GM12878 (cell line): ENCODE measurements at regions not wholly inside any gene's neighbourhood (a gene's known extent, or its start where the extent isn't known, plus 50 kb on each side); places are given as distances from the start of the nearest gene placed in this dataset.

Experiments
- ATAC-seq: fragments of 200-7000 bp; cut with Tn5 transposase; 3 replicates; pipeline ENCODE4 v1.9.1; 2020; ENCODE audit warnings: mild to moderate bottlenecking, moderate library complexity
- BruUV-seq: library from RNA; stranded (reverse); fragments of 400-500 nt; replicated peaks from 2 replicates; lab custom pipeline; 2021; lab: Mats Ljungman, UMichigan
- CTCF ChIA-PET: fragments of 300-600 bp; sonication (Branson Sonifier 250); formaldehyde crosslinking; extraction: SDS; loops from one replicate; lab custom pipeline; 2021; ENCODE audit warnings: inconsistent platforms; lab: Yijun Ruan, JAX
- POLR2A ChIA-PET: fragments of 350-600 bp; formaldehyde crosslinking; extraction: SDS; loops from one replicate; lab custom pipeline; 2021; ENCODE audit warnings: inconsistent platforms; lab: Charles Lee
- RAD21 ChIA-PET: fragments of 300-600 bp; sonication (Branson Sonifier 250); formaldehyde crosslinking; loops from one replicate; lab custom pipeline; 2023; ENCODE audit warnings: antibody characterized with exemption; ENCODE audit not compliant: unreplicated experiment; lab: Charles Lee
- SMC1A ChIA-PET: fragments of 300-600 bp; sonication (Branson Sonifier 250); formaldehyde crosslinking; loops from one replicate; lab custom pipeline; 2023; ENCODE audit not compliant: unreplicated experiment, uncharacterized antibody; lab: Charles Lee
- DNase-seq: peaks from one replicate; pipeline ENCODE4 v3.0.0-alpha.2; 2011; ENCODE audit warnings: low read depth, low spot score
- FAIRE-seq: peaks from 3 replicates; lab custom pipeline; 2011; peaks lifted over from hg19 to GRCh38; lab: Jason Lieb, UNC
- H2AFZ ChIP-seq: 2 replicates; pipeline ENCODE4 v1.6.0; 2011; ENCODE audit warnings: low read depth, low read length, control low read depth; ENCODE audit not compliant: control insufficient read depth
- H3K27ac ChIP-seq: 2 replicates; pipeline ENCODE4 v1.5.1; 2011; ENCODE audit warnings: control low read depth; ENCODE audit not compliant: control insufficient read depth, insufficient read depth
- H3K27me3 ChIP-seq, 2 experiments: replicated peaks in 1 of 2; 2 replicates each; pipeline versions ENCODE4 v1.6.0 to v1.6.1; 2011; ENCODE audit warnings: low read length in 1 of 2; ENCODE audit not compliant: control insufficient read depth in 2 of 2, insufficient read depth in 2 of 2
- H3K36me3 ChIP-seq, 2 experiments: 2 replicates each; pipeline ENCODE4 v1.5.1; 2011; ENCODE audit warnings: low read length in 1 of 2; ENCODE audit not compliant: control insufficient read depth in 2 of 2, insufficient read depth in 2 of 2
- H3K4me1 ChIP-seq: 2 replicates; pipeline ENCODE4 v1.6.1; 2011; ENCODE audit warnings: mild to moderate bottlenecking, low read length, moderate library complexity, mixed read lengths; ENCODE audit not compliant: control insufficient read depth, insufficient read depth
- H3K4me2 ChIP-seq: 2 replicates; pipeline ENCODE4 v1.6.0; 2011; ENCODE audit warnings: control low read depth; ENCODE audit not compliant: control insufficient read depth, insufficient read depth
- H3K4me3 ChIP-seq: fragments of 200-600 bp; sonication (generic); 2 replicates; pipeline ENCODE4 v1.5.1; 2016
- H3K79me2 ChIP-seq: 2 replicates; pipeline ENCODE4 v1.6.0; 2011; ENCODE audit warnings: low read length; ENCODE audit not compliant: control insufficient read depth, insufficient read depth
- H3K9ac ChIP-seq: 2 replicates; pipeline ENCODE4 v1.8.0; 2011; ENCODE audit warnings: low read length, control low read depth, mixed read lengths; ENCODE audit not compliant: control insufficient read depth, insufficient read depth
- H3K9me3 ChIP-seq: replicated peaks from 3 replicates; pipeline ENCODE4 v1.5.1; 2011; ENCODE audit warnings: mild to moderate bottlenecking, low read length; ENCODE audit not compliant: control insufficient read depth, insufficient read depth
- H4K20me1 ChIP-seq: 2 replicates; pipeline ENCODE4 v1.6.0; 2011; ENCODE audit not compliant: control insufficient read depth, insufficient read depth
- CREB1 ChIP-seq: IDR thresholded peaks from 2 replicates; pipeline ENCODE4 v1.6.1; 2012; ENCODE audit warnings: low read depth, mild to moderate bottlenecking, inconsistent platforms
- EP300 ChIP-seq, 2 experiments: fragments of 150-350 bp in 1 of 2; IDR thresholded peaks; 2 replicates each; pipeline ENCODE4 v1.6.1; 2011 to 2012; ENCODE audit warnings: low read depth in 2 of 2, low read length in 2 of 2, borderline replicate concordance in 1 of 2, improper control_type of control experiment in 1 of 2, inconsistent platforms in 1 of 2; ENCODE audit not compliant: control insufficient read depth in 1 of 2
- FOXK2 ChIP-seq: fragments of 450-650 bp; IDR thresholded peaks from 2 replicates; pipeline ENCODE4 v1.6.1; 2017; ENCODE audit warnings: mild to moderate bottlenecking, moderate library complexity
- IRF4 ChIP-seq: IDR thresholded peaks from 2 replicates; pipeline ENCODE4 v1.6.1; 2011; ENCODE audit warnings: low read depth, low read length
- JUND ChIP-seq: IDR thresholded peaks from 2 replicates; pipeline ENCODE4 v1.6.1; 2012; ENCODE audit warnings: low read depth, mild to moderate bottlenecking, low read length, improper control_type of control experiment, moderate library complexity
- NFYA ChIP-seq: IDR thresholded peaks from 2 replicates; pipeline ENCODE4 v1.6.1; 2011; ENCODE audit warnings: low read depth, mild to moderate bottlenecking, low read length, improper control_type of control experiment, borderline replicate concordance
- PAX8 ChIP-seq: fragments of 450-650 bp; IDR thresholded peaks from 2 replicates; pipeline ENCODE4 v1.6.1; 2017; ENCODE audit warnings: mild to moderate bottlenecking, moderate library complexity
- RELA ChIP-seq: fragments of 450-650 bp; IDR thresholded peaks from 2 replicates; pipeline ENCODE4 v1.8.0; 2014; ENCODE audit warnings: borderline replicate concordance; ENCODE audit not compliant: partially characterized antibody
- SRF ChIP-seq, 2 experiments: IDR thresholded peaks; 2 replicates each; pipeline ENCODE4 v1.6.1; 2011; ENCODE audit warnings: low read depth in 2 of 2, low read length in 2 of 2, mild to moderate bottlenecking in 1 of 2, moderate library complexity in 1 of 2
- WGBS: methylation state at CpG from one replicate; pipeline ENCODE4 v1.1.6; 2016; ENCODE audit warnings: low lambda C conversion rate; ENCODE audit not compliant: insufficient replicate concordance, insufficient coverage; ENCODE audit errors: missing lambda C conversion rate; 5-methylcytosine and 5-hydroxymethylcytosine counted together
- in situ Hi-C: fragments of 300-500 bp; cut with MboI; formaldehyde crosslinking; loops from 9 replicates; pipeline ENCODE4 v1.14.3; 2018; ENCODE audit warnings: mixed read lengths
- intact Hi-C: fragments of 100-400 bp; cut with micrococcal nuclease; formaldehyde crosslinking; loops from one replicate; pipeline ENCODE4 v1.14.2; 2022; ENCODE audit not compliant: unreplicated experiment
- TF ChIP-seq, protein P1 (sequence below): IDR thresholded peaks from 2 replicates; pipeline ENCODE4 v1.6.1; 2011; ENCODE audit warnings: low read depth, low read length, improper control_type of control experiment, borderline replicate concordance
- TF ChIP-seq, protein P2 (sequence below): fragments of 450-650 bp; IDR thresholded peaks from 2 replicates; pipeline ENCODE4 v1.6.1; 2016; ENCODE audit warnings: mild to moderate bottlenecking
- TF ChIP-seq, protein P3 (sequence below): fragments of 450-650 bp; formaldehyde crosslinking; IDR thresholded peaks from 2 replicates; pipeline ENCODE4 v1.4.0; 2020; ENCODE audit warnings: mild to moderate bottlenecking, moderate library complexity
- TF ChIP-seq, protein P4 (sequence below): fragments of 450-650 bp; IDR thresholded peaks from 2 replicates; pipeline ENCODE4 v1.6.1; 2017; ENCODE audit warnings: low read depth, mild to moderate bottlenecking, moderate library complexity
- TF ChIP-seq, protein P5 (sequence below): fragments of 450-650 bp; IDR thresholded peaks from 2 replicates; pipeline ENCODE4 v1.6.1; 2014; ENCODE audit warnings: mild to moderate bottlenecking

DNA sequence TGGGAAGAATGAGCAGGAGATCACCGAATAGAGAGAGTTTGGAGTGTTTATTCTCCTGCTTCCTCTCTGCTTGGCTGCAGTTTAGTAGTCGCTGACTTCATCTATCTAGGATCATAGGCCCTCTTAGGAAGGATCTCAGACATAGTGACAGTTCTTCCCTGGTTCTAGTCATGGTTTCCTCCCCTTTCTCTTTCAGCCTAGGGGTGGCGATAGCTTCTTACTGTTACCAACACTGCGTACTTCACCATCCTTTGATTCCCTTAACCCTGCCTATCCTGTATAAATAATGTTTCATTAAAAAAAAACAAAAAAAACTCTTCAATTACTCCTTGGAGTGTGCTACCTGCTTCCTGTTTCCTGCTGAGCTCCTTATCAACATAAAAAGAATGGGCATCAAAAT is 103.8 kb downstream of the DDX53 start:
- DNase-seq, result no peak
- no peak for FAIRE-seq
- WGBS, result 37% methylated on average over 4 of the region's 4 CpGs
- Histone ChIP-seq H3K27me3 (no peaks in the 10 kb centered on the region), H3K4me3 (no peak overlapping the region), H3K27ac (no peak overlapping the region), H4K20me1 (no peaks in the 10 kb centered on the region), H3K79me2 (no peaks in the 10 kb centered on the region), H3K4me2 (no peak overlapping the region), H3K4me1 (no peaks in the 10 kb centered on the region), H3K9me3 (no peaks in the 10 kb centered on the region), H2AFZ (no peak overlapping the region), H3K36me3 (no peaks in the 10 kb centered on the region), H3K9ac (no peak overlapping the region)
- ChIA-PET SMC1A (no interaction called here), RAD21 (no interaction called here), CTCF (no interaction called here), POLR2A (no interaction called here)
- intact Hi-C loops, result no loop called here
- no TSS peak for BruUV-seq
- in situ Hi-C loops, result no loop called here
- no peak for ATAC-seq
- TF ChIP-seq, protein P1, sequence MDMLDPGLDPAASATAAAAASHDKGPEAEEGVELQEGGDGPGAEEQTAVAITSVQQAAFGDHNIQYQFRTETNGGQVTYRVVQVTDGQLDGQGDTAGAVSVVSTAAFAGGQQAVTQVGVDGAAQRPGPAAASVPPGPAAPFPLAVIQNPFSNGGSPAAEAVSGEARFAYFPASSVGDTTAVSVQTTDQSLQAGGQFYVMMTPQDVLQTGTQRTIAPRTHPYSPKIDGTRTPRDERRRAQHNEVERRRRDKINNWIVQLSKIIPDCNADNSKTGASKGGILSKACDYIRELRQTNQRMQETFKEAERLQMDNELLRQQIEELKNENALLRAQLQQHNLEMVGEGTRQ, result no peak
- TF ChIP-seq NFYA (no peak), CREB1 (no peak), RELA (no peak), IRF4 (no peak), SRF (IDR thresholded peaks at IDR 0.05; ENCODE audit: low read depth in 2 of 2, low read length in 2 of 2) (no peak), PAX8 (no peak), FOXK2 (no peak), JUND (no peak), EP300 (IDR thresholded peaks at IDR 0.05; ENCODE audit: borderline replicate concordance in 1 of 2, control insufficient read depth in 1 of 2, low read depth in 2 of 2, low read length in 2 of 2) (no peak)
- TF ChIP-seq, protein P2, sequence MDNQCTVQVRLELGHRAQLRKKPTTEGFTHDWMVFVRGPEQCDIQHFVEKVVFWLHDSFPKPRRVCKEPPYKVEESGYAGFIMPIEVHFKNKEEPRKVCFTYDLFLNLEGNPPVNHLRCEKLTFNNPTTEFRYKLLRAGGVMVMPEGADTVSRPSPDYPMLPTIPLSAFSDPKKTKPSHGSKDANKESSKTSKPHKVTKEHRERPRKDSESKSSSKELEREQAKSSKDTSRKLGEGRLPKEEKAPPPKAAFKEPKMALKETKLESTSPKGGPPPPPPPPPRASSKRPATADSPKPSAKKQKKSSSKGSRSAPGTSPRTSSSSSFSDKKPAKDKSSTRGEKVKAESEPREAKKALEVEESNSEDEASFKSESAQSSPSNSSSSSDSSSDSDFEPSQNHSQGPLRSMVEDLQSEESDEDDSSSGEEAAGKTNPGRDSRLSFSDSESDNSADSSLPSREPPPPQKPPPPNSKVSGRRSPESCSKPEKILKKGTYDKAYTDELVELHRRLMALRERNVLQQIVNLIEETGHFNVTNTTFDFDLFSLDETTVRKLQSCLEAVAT, result no peak
- TF ChIP-seq, protein P3, sequence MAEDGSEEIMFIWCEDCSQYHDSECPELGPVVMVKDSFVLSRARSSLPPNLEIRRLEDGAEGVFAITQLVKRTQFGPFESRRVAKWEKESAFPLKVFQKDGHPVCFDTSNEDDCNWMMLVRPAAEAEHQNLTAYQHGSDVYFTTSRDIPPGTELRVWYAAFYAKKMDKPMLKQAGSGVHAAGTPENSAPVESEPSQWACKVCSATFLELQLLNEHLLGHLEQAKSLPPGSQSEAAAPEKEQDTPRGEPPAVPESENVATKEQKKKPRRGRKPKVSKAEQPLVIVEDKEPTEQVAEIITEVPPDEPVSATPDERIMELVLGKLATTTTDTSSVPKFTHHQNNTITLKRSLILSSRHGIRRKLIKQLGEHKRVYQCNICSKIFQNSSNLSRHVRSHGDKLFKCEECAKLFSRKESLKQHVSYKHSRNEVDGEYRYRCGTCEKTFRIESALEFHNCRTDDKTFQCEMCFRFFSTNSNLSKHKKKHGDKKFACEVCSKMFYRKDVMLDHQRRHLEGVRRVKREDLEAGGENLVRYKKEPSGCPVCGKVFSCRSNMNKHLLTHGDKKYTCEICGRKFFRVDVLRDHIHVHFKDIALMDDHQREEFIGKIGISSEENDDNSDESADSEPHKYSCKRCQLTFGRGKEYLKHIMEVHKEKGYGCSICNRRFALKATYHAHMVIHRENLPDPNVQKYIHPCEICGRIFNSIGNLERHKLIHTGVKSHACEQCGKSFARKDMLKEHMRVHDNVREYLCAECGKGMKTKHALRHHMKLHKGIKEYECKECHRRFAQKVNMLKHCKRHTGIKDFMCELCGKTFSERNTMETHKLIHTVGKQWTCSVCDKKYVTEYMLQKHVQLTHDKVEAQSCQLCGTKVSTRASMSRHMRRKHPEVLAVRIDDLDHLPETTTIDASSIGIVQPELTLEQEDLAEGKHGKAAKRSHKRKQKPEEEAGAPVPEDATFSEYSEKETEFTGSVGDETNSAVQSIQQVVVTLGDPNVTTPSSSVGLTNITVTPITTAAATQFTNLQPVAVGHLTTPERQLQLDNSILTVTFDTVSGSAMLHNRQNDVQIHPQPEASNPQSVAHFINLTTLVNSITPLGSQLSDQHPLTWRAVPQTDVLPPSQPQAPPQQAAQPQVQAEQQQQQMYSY (CRISPR knock-in tag), result no peak
- TF ChIP-seq, protein P4, sequence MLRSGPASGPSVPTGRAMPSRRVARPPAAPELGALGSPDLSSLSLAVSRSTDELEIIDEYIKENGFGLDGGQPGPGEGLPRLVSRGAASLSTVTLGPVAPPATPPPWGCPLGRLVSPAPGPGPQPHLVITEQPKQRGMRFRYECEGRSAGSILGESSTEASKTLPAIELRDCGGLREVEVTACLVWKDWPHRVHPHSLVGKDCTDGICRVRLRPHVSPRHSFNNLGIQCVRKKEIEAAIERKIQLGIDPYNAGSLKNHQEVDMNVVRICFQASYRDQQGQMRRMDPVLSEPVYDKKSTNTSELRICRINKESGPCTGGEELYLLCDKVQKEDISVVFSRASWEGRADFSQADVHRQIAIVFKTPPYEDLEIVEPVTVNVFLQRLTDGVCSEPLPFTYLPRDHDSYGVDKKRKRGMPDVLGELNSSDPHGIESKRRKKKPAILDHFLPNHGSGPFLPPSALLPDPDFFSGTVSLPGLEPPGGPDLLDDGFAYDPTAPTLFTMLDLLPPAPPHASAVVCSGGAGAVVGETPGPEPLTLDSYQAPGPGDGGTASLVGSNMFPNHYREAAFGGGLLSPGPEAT, result no peak
- TF ChIP-seq, protein P5, sequence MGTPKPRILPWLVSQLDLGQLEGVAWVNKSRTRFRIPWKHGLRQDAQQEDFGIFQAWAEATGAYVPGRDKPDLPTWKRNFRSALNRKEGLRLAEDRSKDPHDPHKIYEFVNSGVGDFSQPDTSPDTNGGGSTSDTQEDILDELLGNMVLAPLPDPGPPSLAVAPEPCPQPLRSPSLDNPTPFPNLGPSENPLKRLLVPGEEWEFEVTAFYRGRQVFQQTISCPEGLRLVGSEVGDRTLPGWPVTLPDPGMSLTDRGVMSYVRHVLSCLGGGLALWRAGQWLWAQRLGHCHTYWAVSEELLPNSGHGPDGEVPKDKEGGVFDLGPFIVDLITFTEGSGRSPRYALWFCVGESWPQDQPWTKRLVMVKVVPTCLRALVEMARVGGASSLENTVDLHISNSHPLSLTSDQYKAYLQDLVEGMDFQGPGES, result no peak
